Upper lobe of left lung (tissue), 6 donors: ENCODE measurements at regions not wholly inside any gene's neighbourhood (a gene's known extent, or its start where the extent isn't known, plus 50 kb on each side); places are given as distances from the start of the nearest gene placed in this dataset.

ENCODE experiments used
- ATAC-seq, 2 donors: fragments of 200-7000 bp; cut with Tn5 transposase; one replicate each; pipeline ENCODE4 v1.9.1; 2022; ENCODE audit warnings: mild to moderate bottlenecking in 2 of 2, moderate library complexity in 2 of 2; ENCODE audit not compliant: low FRiP score in 2 of 2
- DNase-seq, 2 donors: peaks; one replicate each; pipeline ENCODE4 v3.0.0-alpha.2; 2019 to 2020
- H3K27ac ChIP-seq, 4 donors: fragments of 200-600 bp; sonication (generic); one replicate each; pipeline ENCODE4 v1.5.1; 2016 to 2019
- H3K27me3 ChIP-seq, 4 donors: fragments of 200-600 bp; sonication (generic); one replicate each; pipeline ENCODE4 v1.5.1; 2017 to 2019
- H3K36me3 ChIP-seq, 4 donors: fragments of 200-600 bp; sonication (generic); one replicate each; pipeline ENCODE4 v1.5.1; 2016 to 2019
- H3K4me1 ChIP-seq, 4 donors: fragments of 200-600 bp; sonication (generic); one replicate each; pipeline ENCODE4 v1.5.1; 2018 to 2019
- H3K4me3 ChIP-seq, 4 donors: fragments of 200-600 bp; sonication (generic); one replicate each; pipeline ENCODE4 v1.5.1; 2017 to 2019; ENCODE audit warnings: mild to moderate bottlenecking in 2 of 4, moderate library complexity in 1 of 4
- H3K9me3 ChIP-seq, 4 donors: fragments of 200-600 bp; sonication (generic); one replicate each; pipeline ENCODE4 v1.5.1; 2018 to 2019
- CTCF ChIP-seq, 6 experiments: fragments of 450-650 bp in 4 of 6; fragments of 200-600 bp in 2 of 6; sonication (generic) in 2 of 6; IDR thresholded peaks; one replicate each; pipeline ENCODE4 v1.5.1; 2016 to 2019; ENCODE audit warnings: antibody characterized with exemption in 6 of 6
- EP300 ChIP-seq, 4 donors: sonication (generic); formaldehyde crosslinking; IDR thresholded peaks; one replicate each; pipeline ENCODE4 v1.5.1; 2017; ENCODE audit warnings: antibody characterized with exemption in 4 of 4, control low read depth in 2 of 4
- POLR2A ChIP-seq, 4 donors: fragments of 450-650 bp; IDR thresholded peaks; one replicate each; pipeline ENCODE4 v1.5.1; 2016 to 2017; ENCODE audit warnings: antibody characterized with exemption in 4 of 4, mild to moderate bottlenecking in 2 of 4
- POLR2AphosphoS5 ChIP-seq, 2 donors: sonication (generic); formaldehyde crosslinking; IDR thresholded peaks; one replicate each; pipeline ENCODE4 v1.5.1; 2017; ENCODE audit warnings: antibody characterized with exemption in 2 of 2
- WGBS, 2 donors: methylation state at CpG; one replicate each; pipeline ENCODE4 v1.1.5; 2017 to 2018; 5-methylcytosine and 5-hydroxymethylcytosine counted together
- donor health status: DM: no; HTN: no; CAD: no; lungs with moderate emphysema.
- donor health status: DM: no; HTN: yes; CAD: no; lungs with severe emphysema.

- Histone ChIP-seq H3K9me3 (no peaks in the 10 kb centered on the region), H3K27me3 (no peaks in the 10 kb centered on the region), H3K4me1 (no peaks in the 10 kb centered on the region), H3K27ac (no peak overlapping the region), H3K36me3 (no peaks in the 10 kb centered on the region), H3K4me3 (no peak overlapping the region)
- 79 to 83% methylated on average over 3 of the region's 3 CpGs for whole genome bisulfite sequencing, 2 donors
- DNase-seq = no peak
- TF ChIP-seq POLR2AphosphoS5 (IDR thresholded peaks at IDR 0.05) = no peak
- TF ChIP-seq EP300 (IDR thresholded peaks at IDR 0.05) = no peak
- no peak for TF ChIP-seq CTCF (IDR thresholded peaks at IDR 0.05)
- TF ChIP-seq POLR2A (IDR thresholded peaks at IDR 0.05) = no peak
- ATAC-seq = no peak
Measured at GRCh38 chr2:66048667-66049066, 386.3 kb upstream of the MEIS1 start.

- no peaks in the 10 kb centered on the region for H3K4me1 ChIP-seq
- no peaks in the 10 kb centered on the region for H3K27me3 ChIP-seq
- no peak overlapping the region for H3K27ac ChIP-seq
- no peaks in the 10 kb centered on the region for H3K36me3 ChIP-seq
- ATAC-seq = no peak
- no peaks in the 10 kb centered on the region for H3K9me3 ChIP-seq
- WGBS, 2 donors = 87 to 90% methylated on average over 7 of the region's 7 CpGs
- DNase-seq = no peak
- no peak overlapping the region for H3K4me3 ChIP-seq
- no peak for TF ChIP-seq EP300 (IDR thresholded peaks at IDR 0.05)
- TF ChIP-seq POLR2A (IDR thresholded peaks at IDR 0.05) = no peak
- no peak for TF ChIP-seq CTCF (IDR thresholded peaks at IDR 0.05)
- TF ChIP-seq POLR2AphosphoS5 (IDR thresholded peaks at IDR 0.05) = no peak
Measured at GRCh38 chr2:66041902-66042657, 392.8 kb upstream of the MEIS1 start.

- Histone ChIP-seq H3K36me3 (no peaks in the 10 kb centered on the region), H3K27ac (no peak overlapping the region)
Measured at GRCh38 chr2:66036948-66037347, 398.0 kb upstream of the MEIS1 start.

GRCh38 chr2:66034467-66034866 lies 400.5 kb upstream of the MEIS1 start:
- Histone ChIP-seq H3K4me1 (no peaks in the 10 kb centered on the region), H3K4me3 (no peak overlapping the region), H3K9me3 (no peaks in the 10 kb centered on the region), H3K27ac (no peak overlapping the region), H3K36me3 (no peaks in the 10 kb centered on the region), H3K27me3 (no peaks in the 10 kb centered on the region)
- no peak for TF ChIP-seq POLR2AphosphoS5 (IDR thresholded peaks at IDR 0.05)
- TF ChIP-seq POLR2A (IDR thresholded peaks at IDR 0.05) = no peak
- TF ChIP-seq CTCF (IDR thresholded peaks at IDR 0.05) = no peak
- no peak for TF ChIP-seq EP300 (IDR thresholded peaks at IDR 0.05)
- no peak for ATAC-seq
- no peak for DNase-seq

More at GRCh38 chr2:66036948-66037347, 398.0 kb upstream of the MEIS1 start:
- ATAC-seq = no peak
- H3K9me3 ChIP-seq = no peaks in the 10 kb centered on the region
- 81 to 100% methylated on average over 1 of the region's 1 CpG for WGBS, 2 donors
- H3K4me3 ChIP-seq = no peak overlapping the region
- H3K27me3 ChIP-seq = no peaks in the 10 kb centered on the region
- TF ChIP-seq CTCF (IDR thresholded peaks at IDR 0.05) (no peak), POLR2A (IDR thresholded peaks at IDR 0.05) (no peak), EP300 (IDR thresholded peaks at IDR 0.05) (no peak), POLR2AphosphoS5 (IDR thresholded peaks at IDR 0.05) (no peak)
- H3K4me1 ChIP-seq = no peaks in the 10 kb centered on the region
- DNase-seq = no peak

- Histone ChIP-seq H3K9me3 (no peaks in the 10 kb centered on the region), H3K4me3 (no peak overlapping the region), H3K4me1 (no peaks in the 10 kb centered on the region), H3K27ac (no peak overlapping the region), H3K27me3 (no peaks in the 10 kb centered on the region), H3K36me3 (no peaks in the 10 kb centered on the region)
- DNase-seq = no peak
- no peak for TF ChIP-seq POLR2A (IDR thresholded peaks at IDR 0.05)
- no peak for TF ChIP-seq POLR2AphosphoS5 (IDR thresholded peaks at IDR 0.05)
- no peak for TF ChIP-seq EP300 (IDR thresholded peaks at IDR 0.05)
- no peak for TF ChIP-seq CTCF (IDR thresholded peaks at IDR 0.05)
- ATAC-seq = no peak
- WGBS, 2 donors = 50 to 77% methylated on average over 1 of the region's 1 CpG
Measured at GRCh38 chr2:66032226-66032775, 402.6 kb upstream of the MEIS1 start.
